KMS-11 (cell line): ENCODE measurements at regions not wholly inside any gene's neighbourhood (a gene's known extent, or its start where the extent isn't known, plus 50 kb on each side); places are given as distances from the start of the nearest gene placed in this dataset.
"Not testable (repeated sequence)": the region's sequence is repeated elsewhere in the genome, so short reads cannot be mapped to it uniquely, and the experiment has no call there.

ENCODE experiments used
- H2AFZ ChIP-seq: fragments of 200-600 bp; sonication (generic); 2 replicates; pipeline ENCODE4 v1.6.1; 2016; ENCODE audit warnings: antibody characterized with exemption, mixed run types, low read depth
- H3K27ac ChIP-seq: fragments of 200-600 bp; sonication (generic); 2 replicates; pipeline ENCODE4 v1.6.1; 2016; ENCODE audit warnings: mild to moderate bottlenecking, mixed run types
- H3K27me3 ChIP-seq: fragments of 200-600 bp; sonication (generic); 2 replicates; pipeline ENCODE4 v1.6.1; 2017; ENCODE audit warnings: mild to moderate bottlenecking, low read depth, mixed run types, moderate library complexity; ENCODE audit not compliant: insufficient read depth
- H3K36me3 ChIP-seq: fragments of 200-600 bp; sonication (generic); 2 replicates; pipeline ENCODE4 v1.6.1; 2017; ENCODE audit warnings: mild to moderate bottlenecking, mixed run types; ENCODE audit not compliant: insufficient read depth
- H3K4me1 ChIP-seq: fragments of 200-600 bp; sonication (generic); 2 replicates; pipeline ENCODE4 v1.6.1; 2016; ENCODE audit warnings: mild to moderate bottlenecking, low read depth, mixed run types; ENCODE audit not compliant: poor library complexity, severe bottlenecking
- H3K4me2 ChIP-seq: fragments of 200-600 bp; sonication (generic); 2 replicates; pipeline ENCODE4 v1.7.0; 2016; ENCODE audit warnings: mild to moderate bottlenecking, mixed run types
- H3K4me3 ChIP-seq: fragments of 200-600 bp; sonication (generic); IDR thresholded peaks from 2 replicates; pipeline ENCODE4 v1.6.1; 2017; ENCODE audit warnings: low read depth, low read length, mixed read lengths; ENCODE audit not compliant: insufficient read depth
- H3K79me2 ChIP-seq: fragments of 200-600 bp; sonication (generic); 2 replicates; pipeline ENCODE4 v1.6.1; 2016; ENCODE audit warnings: low read depth, mixed run types; ENCODE audit not compliant: insufficient read depth
- H3K9ac ChIP-seq: fragments of 200-600 bp; sonication (generic); 2 replicates; pipeline ENCODE4 v1.6.1; 2016; ENCODE audit warnings: mild to moderate bottlenecking, mixed run types
- H4K20me1 ChIP-seq: fragments of 200-600 bp; sonication (generic); 2 replicates; pipeline ENCODE4 v1.6.1; 2016; ENCODE audit warnings: mild to moderate bottlenecking, mixed run types; ENCODE audit not compliant: insufficient read depth
- CTCF ChIP-seq: fragments of 200-600 bp; sonication (generic); conservative IDR thresholded peaks from 2 replicates; pipeline ENCODE4 v1.6.1; 2017; ENCODE audit warnings: low read depth, mild to moderate bottlenecking, antibody characterized with exemption, low read length, moderate library complexity, mixed read lengths

- no peak overlapping the region for H3K9ac ChIP-seq
- no peaks in the 10 kb centered on the region for H3K36me3 ChIP-seq
- H3K79me2 ChIP-seq: no peaks in the 10 kb centered on the region
- no peak overlapping the region for H3K4me2 ChIP-seq
- H3K4me3 ChIP-seq: no peak overlapping the region
- H4K20me1 ChIP-seq: no peaks in the 10 kb centered on the region
- no peak for TF ChIP-seq CTCF
- H3K27ac ChIP-seq: no peak overlapping the region
- no peaks in the 10 kb centered on the region for H3K4me1 ChIP-seq
- H2AFZ ChIP-seq: no peak overlapping the region
- H3K27me3 ChIP-seq: no peaks in the 10 kb centered on the region
Measured at GRCh38 chr4:33930497-33930896, 2313.8 kb downstream of the ARAP2 start.

- no peak overlapping the region for H3K4me3 ChIP-seq
- H3K27me3 ChIP-seq: no peaks in the 10 kb centered on the region
- H3K9ac ChIP-seq: no peak overlapping the region
- TF ChIP-seq CTCF: no peak
- no peak overlapping the region for H3K27ac ChIP-seq
- no peak overlapping the region for H3K4me2 ChIP-seq
- H3K4me1 ChIP-seq: no peaks in the 10 kb centered on the region
- no peak overlapping the region for H2AFZ ChIP-seq
- no peaks in the 10 kb centered on the region for H3K36me3 ChIP-seq
- H3K79me2 ChIP-seq: no peaks in the 10 kb centered on the region
- no peaks in the 10 kb centered on the region for H4K20me1 ChIP-seq
Measured at GRCh38 chr4:33931026-33931425, 2313.3 kb downstream of the ARAP2 start.

- H3K36me3 ChIP-seq: no peaks in the 10 kb centered on the region
- H3K79me2 ChIP-seq: no peaks in the 10 kb centered on the region
- H3K27me3 ChIP-seq: no peaks in the 10 kb centered on the region
- H4K20me1 ChIP-seq: no peaks in the 10 kb centered on the region
- no peak overlapping the region for H3K4me2 ChIP-seq
- no peak overlapping the region for H2AFZ ChIP-seq
- no peak overlapping the region for H3K27ac ChIP-seq
- no peak overlapping the region for H3K4me3 ChIP-seq
- TF ChIP-seq CTCF: no peak
- H3K9ac ChIP-seq: no peak overlapping the region
- H3K4me1 ChIP-seq: no peaks in the 10 kb centered on the region
Measured at GRCh38 chr4:33940281-33940680, 2304.0 kb downstream of the ARAP2 start.

GRCh38 chr4:33941854-33942253 is 2302.5 kb downstream of the ARAP2 start:
- Histone ChIP-seq H3K4me2 (no peak overlapping the region), H2AFZ (no peak overlapping the region), H3K79me2 (no peaks in the 10 kb centered on the region), H3K4me1 (no peaks in the 10 kb centered on the region), H4K20me1 (no peaks in the 10 kb centered on the region), H3K36me3 (no peaks in the 10 kb centered on the region), H3K9ac (no peak overlapping the region), H3K27ac (no peak overlapping the region), H3K27me3 (no peaks in the 10 kb centered on the region), H3K4me3 (no peak overlapping the region)
- TF ChIP-seq CTCF: no peak

- Histone ChIP-seq H3K9ac (no peak overlapping the region), H3K27me3 (no peaks in the 10 kb centered on the region), H3K36me3 (no peaks in the 10 kb centered on the region), H3K4me1 (no peaks in the 10 kb centered on the region), H2AFZ (no peak overlapping the region), H3K4me2 (no peak overlapping the region), H4K20me1 (no peaks in the 10 kb centered on the region), H3K4me3 (no peak overlapping the region), H3K79me2 (no peaks in the 10 kb centered on the region), H3K27ac (no peak overlapping the region)
- no peak for TF ChIP-seq CTCF
Measured at GRCh38 chr4:33948921-33949320, 2295.4 kb downstream of the ARAP2 start.

GRCh38 chr4:33953848-33954247 is 2290.5 kb downstream of the ARAP2 start:
- H3K36me3 ChIP-seq, H3K4me1 ChIP-seq, H3K27me3 ChIP-seq, H4K20me1 ChIP-seq, H3K9ac ChIP-seq, H3K4me3 ChIP-seq, H3K4me2 ChIP-seq, H2AFZ ChIP-seq, H3K79me2 ChIP-seq, H3K27ac ChIP-seq: not testable (repeated sequence)
